Mesothelial cell of epicardium (in vitro differentiated cells): ENCODE measurements at regions not wholly inside any gene's neighbourhood (a gene's known extent, or its start where the extent isn't known, plus 50 kb on each side); places are given as distances from the start of the nearest gene placed in this dataset.

Experiments
- DNase-seq, 2 experiments: peaks; one replicate each; pipeline ENCODE4 v3.0.0; 2021; ENCODE audit warnings: low spot score in 2 of 2; ENCODE audit not compliant: unreplicated experiment in 2 of 2
- H3K27ac Mint-ChIP-seq: 2 replicates; pipeline ENCODE4 v1.8.0; 2021; ENCODE audit warnings: mixed read lengths
- H3K27me3 Mint-ChIP-seq: 2 replicates; pipeline ENCODE4 v1.8.0; 2021; ENCODE audit warnings: low read depth, mixed read lengths
- H3K36me3 Mint-ChIP-seq: 2 replicates; pipeline ENCODE4 v1.8.0; 2021; ENCODE audit warnings: mixed read lengths
- H3K4me1 Mint-ChIP-seq: 2 replicates; pipeline ENCODE4 v1.8.0; 2021; ENCODE audit warnings: mixed read lengths
- H3K4me3 Mint-ChIP-seq: 2 replicates; pipeline ENCODE4 v1.8.0; 2021; ENCODE audit warnings: mild to moderate bottlenecking, moderate library complexity, mixed read lengths
- H3K9me3 Mint-ChIP-seq: 2 replicates; pipeline ENCODE4 v1.8.0; 2021; ENCODE audit warnings: mixed read lengths
- CTCF ChIP-seq: fragments of 200-600 bp; sonication (generic); IDR thresholded peaks from one replicate; pipeline ENCODE4 v1.5.0; 2021; ENCODE audit warnings: antibody characterized with exemption; ENCODE audit not compliant: unreplicated experiment

GRCh38 chr1:29645586-29645985 lies 409.3 kb downstream of the PTPRU start:
- peaks cover 57% of the 10 kb centered on the region for H3K27me3 Mint-ChIP-seq
- no peaks in the 10 kb centered on the region for H3K36me3 Mint-ChIP-seq
- DNase-seq: peak in 1 of 2 experiments; percentile 25
- TF ChIP-seq CTCF: no peak
- no peaks in the 10 kb centered on the region for H3K9me3 Mint-ChIP-seq
- H3K27ac Mint-ChIP-seq: no peak overlapping the region
- no peak overlapping the region for H3K4me3 Mint-ChIP-seq
- H3K4me1 Mint-ChIP-seq: no peaks in the 10 kb centered on the region

- no peaks in the 10 kb centered on the region for H3K4me1 Mint-ChIP-seq
- TF ChIP-seq CTCF: no peak
- H3K27ac Mint-ChIP-seq: no peak overlapping the region
- H3K4me3 Mint-ChIP-seq: no peak overlapping the region
- H3K9me3 Mint-ChIP-seq: no peaks in the 10 kb centered on the region
- H3K27me3 Mint-ChIP-seq: peaks cover 52% of the 10 kb centered on the region
- H3K36me3 Mint-ChIP-seq: no peaks in the 10 kb centered on the region
- DNase-seq: peak in 1 of 2 experiments; percentile 10
Measured at GRCh38 chr1:29644812-29645211, 408.5 kb downstream of the PTPRU start.

- H3K9me3 Mint-ChIP-seq: no peaks in the 10 kb centered on the region
- no peak overlapping the region for H3K4me3 Mint-ChIP-seq
- no peak for DNase-seq
- H3K36me3 Mint-ChIP-seq: no peaks in the 10 kb centered on the region
- no peak for TF ChIP-seq CTCF
- H3K4me1 Mint-ChIP-seq: no peaks in the 10 kb centered on the region
- H3K27ac Mint-ChIP-seq: no peak overlapping the region
- peaks cover 49% of the 10 kb centered on the region for H3K27me3 Mint-ChIP-seq
Measured at GRCh38 chr1:29643838-29644440, 407.6 kb downstream of the PTPRU start.

GRCh38 chr1:29643281-29643680 lies 407.0 kb downstream of the PTPRU start:
- peaks cover 45% of the 10 kb centered on the region for H3K27me3 Mint-ChIP-seq
- no peaks in the 10 kb centered on the region for H3K36me3 Mint-ChIP-seq
- no peaks in the 10 kb centered on the region for H3K9me3 Mint-ChIP-seq
- peak in 1 of 2 experiments; percentile 13 for DNase-seq
- no peaks in the 10 kb centered on the region for H3K4me1 Mint-ChIP-seq
- H3K27ac Mint-ChIP-seq: no peak overlapping the region
- TF ChIP-seq CTCF: no peak
- H3K4me3 Mint-ChIP-seq: no peak overlapping the region

- no peak for TF ChIP-seq CTCF
- Mint-ChIP-seq H3K27me3 (peaks cover 38% of the 10 kb centered on the region), H3K4me3 (no peak overlapping the region), H3K4me1 (no peaks in the 10 kb centered on the region), H3K36me3 (no peaks in the 10 kb centered on the region), H3K9me3 (no peaks in the 10 kb centered on the region), H3K27ac (no peak overlapping the region)
- peak in 1 of 2 experiments; percentile 2 for DNase-seq
Measured at GRCh38 chr1:29642519-29642918, 406.2 kb downstream of the PTPRU start.

- Mint-ChIP-seq H3K4me1 (no peaks in the 10 kb centered on the region), H3K36me3 (no peaks in the 10 kb centered on the region), H3K27ac (no peak overlapping the region), H3K4me3 (no peak overlapping the region), H3K9me3 (no peaks in the 10 kb centered on the region), H3K27me3 (peaks cover 35% of the 10 kb centered on the region)
- peak in 1 of 2 experiments; percentile 21 for DNase-seq
- TF ChIP-seq CTCF: no peak
Measured at GRCh38 chr1:29641921-29642320, 405.6 kb downstream of the PTPRU start.
